ENCODE measurements at regions not wholly inside any gene's neighbourhood (a gene's known extent, or its start where the extent isn't known, plus 50 kb on each side); places are given as distances from the start of the nearest gene placed in this dataset.

DNA sequence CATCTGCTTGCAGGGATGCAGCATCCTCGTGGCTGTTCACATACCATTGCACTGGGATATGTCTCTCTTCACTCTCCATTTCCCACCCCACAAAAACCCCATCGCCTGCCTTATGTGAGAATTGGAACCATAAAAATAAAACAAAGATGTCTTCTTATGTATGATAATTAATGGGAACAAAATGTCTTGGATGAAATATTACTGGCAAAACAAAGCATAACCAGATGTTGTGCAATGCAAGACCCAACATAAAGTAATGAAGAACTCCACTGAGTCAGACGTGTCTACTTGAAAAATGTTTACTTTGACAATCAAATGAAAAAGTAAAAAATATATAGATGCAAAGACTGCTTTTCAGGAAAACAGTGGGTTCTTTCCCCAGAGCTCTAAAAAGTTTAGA lies 611.3 kb upstream of the SYT4 start:
- TF ChIP-seq, protein P1, sequence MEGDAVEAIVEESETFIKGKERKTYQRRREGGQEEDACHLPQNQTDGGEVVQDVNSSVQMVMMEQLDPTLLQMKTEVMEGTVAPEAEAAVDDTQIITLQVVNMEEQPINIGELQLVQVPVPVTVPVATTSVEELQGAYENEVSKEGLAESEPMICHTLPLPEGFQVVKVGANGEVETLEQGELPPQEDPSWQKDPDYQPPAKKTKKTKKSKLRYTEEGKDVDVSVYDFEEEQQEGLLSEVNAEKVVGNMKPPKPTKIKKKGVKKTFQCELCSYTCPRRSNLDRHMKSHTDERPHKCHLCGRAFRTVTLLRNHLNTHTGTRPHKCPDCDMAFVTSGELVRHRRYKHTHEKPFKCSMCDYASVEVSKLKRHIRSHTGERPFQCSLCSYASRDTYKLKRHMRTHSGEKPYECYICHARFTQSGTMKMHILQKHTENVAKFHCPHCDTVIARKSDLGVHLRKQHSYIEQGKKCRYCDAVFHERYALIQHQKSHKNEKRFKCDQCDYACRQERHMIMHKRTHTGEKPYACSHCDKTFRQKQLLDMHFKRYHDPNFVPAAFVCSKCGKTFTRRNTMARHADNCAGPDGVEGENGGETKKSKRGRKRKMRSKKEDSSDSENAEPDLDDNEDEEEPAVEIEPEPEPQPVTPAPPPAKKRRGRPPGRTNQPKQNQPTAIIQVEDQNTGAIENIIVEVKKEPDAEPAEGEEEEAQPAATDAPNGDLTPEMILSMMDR (conservative IDR thresholded peaks at IDR 0.05 in 1 of 2, IDR thresholded peaks at IDR 0.05 in 1 of 2; ENCODE audit: low read depth in 1 of 2, low read length in 2 of 2) = no peak
- TF ChIP-seq EZH2 (IDR thresholded peaks at IDR 0.05; ENCODE audit: low read length, missing control alignments) = no peak
